ENCODE measurements at regions not wholly inside any gene's neighbourhood (a gene's known extent, or its start where the extent isn't known, plus 50 kb on each side); places are given as distances from the start of the nearest gene placed in this dataset.

DNA sequence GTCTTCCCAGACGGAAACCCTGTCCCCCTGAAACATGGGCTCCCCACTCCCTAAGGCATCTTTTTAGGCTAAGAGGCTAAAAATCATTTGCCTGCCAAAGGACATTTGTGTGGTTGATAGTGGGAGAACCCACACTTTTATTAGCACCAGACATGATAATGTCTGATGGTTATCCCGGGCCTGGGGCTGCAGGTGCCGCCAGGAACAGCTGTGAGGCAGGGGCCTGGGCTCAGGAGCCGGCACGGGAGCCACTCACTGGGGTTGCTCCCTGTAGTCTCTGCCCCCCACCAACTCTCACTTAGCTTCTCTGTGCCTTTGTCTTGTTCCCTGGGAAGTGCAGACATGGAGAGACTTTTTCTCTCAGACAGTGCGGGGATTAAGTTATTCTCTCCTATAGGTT lies 193.6 kb downstream of the GLRX3 start:
- TF ChIP-seq CTCF (conservative IDR thresholded peaks at IDR 0.05; ENCODE audit: low read length) (no peak), EZH2phosphoT487 (IDR thresholded peaks at IDR 0.05; ENCODE audit: borderline replicate concordance) (no peak)
